ENCODE measurements at regions not wholly inside any gene's neighbourhood (a gene's known extent, or its start where the extent isn't known, plus 50 kb on each side); places are given as distances from the start of the nearest gene placed in this dataset.

- no peak for DNase-seq
These were observed 566.7 kb upstream of the ZNF717 start for GRCh38 chr3:76352051-76352450.

- DNase-seq, result no peak
These were observed 567.3 kb upstream of the ZNF717 start for GRCh38 chr3:76352511-76353284.

- DNase-seq, result no peak
These were observed 568.3 kb upstream of the ZNF717 start for GRCh38 chr3:76353683-76354082.

- DNase-seq, result no peak
These were observed 575.7 kb upstream of the ZNF717 start for GRCh38 chr3:76361010-76361409.

- DNase-seq, result no peak
These were observed 577.3 kb upstream of the ZNF717 start for GRCh38 chr3:76362643-76363042.

- no peak for DNase-seq
These were observed 579.9 kb upstream of the ZNF717 start for GRCh38 chr3:76365275-76365674.

- no peak for DNase-seq
These were observed 581.9 kb upstream of the ZNF717 start for GRCh38 chr3:76367281-76367680.

GRCh38 chr3:76369170-76369569, 583.8 kb upstream of the ZNF717 start:
- no peak for DNase-seq

- peak; percentile 1 for DNase-seq
These were observed 585.6 kb upstream of the ZNF717 start for GRCh38 chr3:76370749-76371520.

GRCh38 chr3:76372497-76372896, 587.1 kb upstream of the ZNF717 start:
- no peak for DNase-seq

- DNase-seq, result no peak
These were observed 591.7 kb upstream of the ZNF717 start for GRCh38 chr3:76377074-76377473.

- no peak for DNase-seq
These were observed 593.4 kb upstream of the ZNF717 start for GRCh38 chr3:76378789-76379188.

GRCh38 chr3:76383781-76384180, 598.4 kb upstream of the ZNF717 start:
- DNase-seq, result no peak

GRCh38 chr3:76387000-76387399, 601.7 kb upstream of the ZNF717 start:
- no peak for DNase-seq

GRCh38 chr3:76400141-76400540, 614.8 kb upstream of the ZNF717 start:
- no peak for DNase-seq

GRCh38 chr3:76402926-76403325, 617.6 kb upstream of the ZNF717 start:
- peak; percentile 1 for DNase-seq

GRCh38 chr3:76403556-76403955, 618.2 kb upstream of the ZNF717 start:
- no peak for DNase-seq

- DNase-seq, result no peak
These were observed 619.8 kb upstream of the ZNF717 start for GRCh38 chr3:76405196-76405595.

GRCh38 chr3:76410762-76411281, 625.5 kb upstream of the ZNF717 start:
- DNase-seq, result no peak

GRCh38 chr3:76415384-76415783, 624.5 kb upstream of the ROBO2 start:
- no peak for DNase-seq

GRCh38 chr3:76429581-76430177, 610.2 kb upstream of the ROBO2 start:
- peak; percentile 43 for DNase-seq

GRCh38 chr3:76432396-76432795, 607.5 kb upstream of the ROBO2 start:
- DNase-seq, result no peak

GRCh38 chr3:76436894-76437293, 603.0 kb upstream of the ROBO2 start:
- no peak for DNase-seq

GRCh38 chr3:76438971-76439370, 600.9 kb upstream of the ROBO2 start:
- DNase-seq, result no peak
